H9 (cell line): ENCODE measurements at regions not wholly inside any gene's neighbourhood (a gene's known extent, or its start where the extent isn't known, plus 50 kb on each side); places are given as distances from the start of the nearest gene placed in this dataset.

Experiments
- DNase-seq: peaks from one replicate; pipeline ENCODE4 v3.0.0-alpha.2; 2017
- H2AFZ ChIP-seq: one replicate; pipeline ENCODE4 v1.6.1; 2013; ENCODE audit warnings: mild to moderate bottlenecking, low read length, control low read depth, moderate library complexity
- H2AK5ac ChIP-seq: 2 replicates; pipeline ENCODE4 v1.6.1; 2013; ENCODE audit warnings: low read length, control low read depth, mixed read lengths; ENCODE audit not compliant: insufficient read length
- H2BK120ac ChIP-seq: one replicate; pipeline ENCODE4 v1.6.1; 2013; ENCODE audit warnings: low read depth, mild to moderate bottlenecking, low read length, control low read depth, inconsistent platforms; ENCODE audit not compliant: poor library complexity, severe bottlenecking
- H2BK12ac ChIP-seq: 2 replicates; pipeline ENCODE4 v1.6.1; 2013; ENCODE audit warnings: low read length, control low read depth, mixed read lengths, low read depth; ENCODE audit not compliant: insufficient read length
- H2BK15ac ChIP-seq: 2 replicates; pipeline ENCODE4 v1.6.1; 2013; ENCODE audit warnings: low read depth, low read length, control low read depth
- H2BK20ac ChIP-seq: one replicate; pipeline ENCODE4 v1.6.1; 2013; ENCODE audit warnings: low read depth, mild to moderate bottlenecking, low read length, control low read depth, inconsistent platforms; ENCODE audit not compliant: poor library complexity, severe bottlenecking
- H2BK5ac ChIP-seq: 2 replicates; pipeline ENCODE4 v1.6.1; 2013; ENCODE audit warnings: low read length, control low read depth, mixed read lengths; ENCODE audit not compliant: insufficient read length
- H3K14ac ChIP-seq: 2 replicates; pipeline ENCODE4 v1.6.1; 2013; ENCODE audit warnings: low read length, control low read depth; ENCODE audit not compliant: insufficient read depth
- H3K18ac ChIP-seq: 2 replicates; pipeline ENCODE4 v1.6.1; 2013; ENCODE audit warnings: low read depth, mild to moderate bottlenecking, mixed read lengths, low read length, control low read depth; ENCODE audit not compliant: insufficient read length
- H3K23ac ChIP-seq: 2 replicates; pipeline ENCODE4 v1.6.1; 2013; ENCODE audit warnings: low read length, control low read depth, mixed read lengths, low read depth; ENCODE audit not compliant: insufficient read length
- H3K23me2 ChIP-seq: 2 replicates; pipeline ENCODE4 v1.6.1; 2013; ENCODE audit warnings: low read depth, mild to moderate bottlenecking, mixed read lengths, low read length, control low read depth; ENCODE audit not compliant: insufficient read length, poor library complexity, severe bottlenecking
- H3K27ac ChIP-seq: 2 replicates; pipeline ENCODE4 v1.5.1; 2013; ENCODE audit warnings: low read length, control low read depth, mixed read lengths, low read depth; ENCODE audit not compliant: insufficient read length
- H3K27me3 ChIP-seq: 2 replicates; pipeline ENCODE4 v1.6.1; 2013; ENCODE audit warnings: low read length, control low read depth, inconsistent platforms; ENCODE audit not compliant: insufficient read depth
- H3K4ac ChIP-seq: 2 replicates; pipeline ENCODE4 v1.6.1; 2013; ENCODE audit warnings: low read depth, mild to moderate bottlenecking, control low read depth, inconsistent platforms, low read length, moderate library complexity
- H3K4me1 ChIP-seq: 2 replicates; pipeline ENCODE4 v1.6.1; 2013; ENCODE audit warnings: low read length, control low read depth, inconsistent platforms; ENCODE audit not compliant: insufficient read depth
- H3K4me2 ChIP-seq: 2 replicates; pipeline ENCODE4 v1.6.1; 2013; ENCODE audit warnings: low read length, control low read depth, mixed read lengths; ENCODE audit not compliant: insufficient read length, insufficient read depth
- H3K56ac ChIP-seq: 2 replicates; pipeline ENCODE4 v1.6.1; 2013; ENCODE audit warnings: low read depth, mild to moderate bottlenecking, mixed read lengths, low read length, control low read depth; ENCODE audit not compliant: insufficient read length
- H3K79me1 ChIP-seq: 2 replicates; pipeline ENCODE4 v1.6.1; 2013; ENCODE audit warnings: low read depth, mild to moderate bottlenecking, moderate library complexity, low read length, control low read depth, inconsistent platforms; ENCODE audit not compliant: insufficient read depth, poor library complexity, severe bottlenecking
- H3K79me2 ChIP-seq: 2 replicates; pipeline ENCODE4 v1.6.1; 2013; ENCODE audit warnings: low read length, control low read depth, inconsistent platforms; ENCODE audit not compliant: insufficient read depth
- H3K9ac ChIP-seq: 2 replicates; pipeline ENCODE4 v1.6.1; 2013; ENCODE audit warnings: low read length, control low read depth, mixed read lengths; ENCODE audit not compliant: insufficient read length; ENCODE audit errors: extremely low read depth
- H3K9me3 ChIP-seq: one replicate; pipeline ENCODE4 v1.6.1; 2013; ENCODE audit warnings: low read depth, low read length, inconsistent platforms; ENCODE audit not compliant: control insufficient read depth
- H3T11ph ChIP-seq: one replicate; pipeline ENCODE4 v1.6.1; 2013; ENCODE audit warnings: mild to moderate bottlenecking, low read length, control low read depth, inconsistent platforms
- H4K20me1 ChIP-seq: one replicate; pipeline ENCODE4 v1.6.1; 2013; ENCODE audit not compliant: control insufficient read depth, insufficient read length, insufficient read depth
- H4K5ac ChIP-seq: 2 replicates; pipeline ENCODE4 v1.6.1; 2013; ENCODE audit warnings: low read depth, mild to moderate bottlenecking, mixed read lengths, low read length, control low read depth; ENCODE audit not compliant: insufficient read length
- H4K8ac ChIP-seq: replicated peaks from 2 replicates; pipeline ENCODE4 v1.6.1; 2013; ENCODE audit warnings: low read length, control low read depth, mixed read lengths, low read depth; ENCODE audit not compliant: insufficient read length
- H4K91ac ChIP-seq: 2 replicates; pipeline ENCODE4 v1.6.1; 2013; ENCODE audit warnings: low read depth, mild to moderate bottlenecking, moderate library complexity, mixed read lengths, low read length, control low read depth; ENCODE audit not compliant: insufficient read length
- H3K27ac Mint-ChIP-seq, 3 experiments: 2 replicates in 2 of 3; 3 replicates in 1 of 3; pipeline ENCODE4 v1.8.0; 2020 to 2021; ENCODE audit warnings: mixed read lengths in 3 of 3, mild to moderate bottlenecking in 1 of 3, moderate library complexity in 1 of 3
- H3K27me3 Mint-ChIP-seq: 2 replicates; pipeline ENCODE4 v1.8.0; 2021; ENCODE audit warnings: low read depth, mild to moderate bottlenecking, moderate library complexity, mixed read lengths
- H3K36me3 Mint-ChIP-seq, 3 experiments: 2 replicates in 2 of 3; 3 replicates in 1 of 3; pipeline ENCODE4 v1.8.0; 2020 to 2021; ENCODE audit warnings: low read depth in 3 of 3, mixed read lengths in 3 of 3; ENCODE audit not compliant: insufficient read depth in 1 of 3
- H3K4me1 Mint-ChIP-seq, 2 experiments: 2 replicates each; pipeline ENCODE4 v1.8.0; 2020; ENCODE audit warnings: mixed read lengths in 2 of 2
- H3K4me3 Mint-ChIP-seq, 2 experiments: 2 replicates in 1 of 2; 3 replicates in 1 of 2; pipeline ENCODE4 v1.8.0; 2020 to 2021; ENCODE audit warnings: mild to moderate bottlenecking in 2 of 2, mixed read lengths in 2 of 2, moderate library complexity in 1 of 2
- H3K9me3 Mint-ChIP-seq, 2 experiments: 2 replicates in 1 of 2; 3 replicates in 1 of 2; pipeline ENCODE4 v1.8.0; 2020; ENCODE audit warnings: mild to moderate bottlenecking in 2 of 2, mixed read lengths in 2 of 2, moderate library complexity in 1 of 2
- WGBS: extraction: QIAGEN DNeasy Blood & Tissue Kit; methylation state at CpG from one replicate; pipeline ENCODE4 v1.1.7; 2013; ENCODE audit warnings: missing lambda C conversion rate, low lambda C conversion rate, mixed read lengths; ENCODE audit not compliant: insufficient read length; ENCODE audit errors: extremely low coverage; 5-methylcytosine and 5-hydroxymethylcytosine counted together
- TF ChIP-seq, protein P1 (sequence below): fragments of 200-600 bp; sonication (generic); conservative IDR thresholded peaks from 3 replicates; pipeline ENCODE4 v1.8.0; 2021; ENCODE audit warnings: antibody characterized with exemption, mild to moderate bottlenecking

DNA sequence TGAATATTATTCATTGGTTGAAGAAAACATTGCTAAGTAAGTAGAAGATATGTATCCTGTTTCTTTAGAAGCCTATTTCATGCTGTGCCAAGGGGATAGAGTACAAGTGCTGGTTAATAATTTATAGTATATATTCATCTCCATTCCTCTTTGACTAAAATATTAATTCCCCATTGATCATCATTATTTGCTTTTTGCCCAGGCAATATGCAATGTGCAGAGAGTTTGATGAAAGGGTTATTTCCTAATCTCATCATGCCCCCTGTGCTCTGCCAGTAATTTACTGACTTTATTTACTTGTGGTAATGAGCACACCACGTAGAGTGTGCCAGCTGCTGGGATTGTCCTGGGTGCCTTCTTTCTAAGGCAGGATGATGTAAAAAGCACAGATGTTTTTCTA lies 180.9 kb downstream of the REEP3 start:
- H3K27ac Mint-ChIP-seq: no peak overlapping the region
- H3K27me3 Mint-ChIP-seq: no peaks in the 10 kb centered on the region
- Histone ChIP-seq H3K18ac (no peak overlapping the region), H2BK20ac (no peak overlapping the region), H2BK15ac (no peak overlapping the region), H2AFZ (no peak overlapping the region), H3K23me2 (no peaks in the 10 kb centered on the region), H3K4me2 (no peak overlapping the region), H3K27ac (no peak overlapping the region), H3K79me2 (no peaks in the 10 kb centered on the region), H4K20me1 (no peaks in the 10 kb centered on the region), H4K91ac (no peak overlapping the region), H4K8ac (no peak overlapping the region), H4K5ac (no peak overlapping the region), H3K9me3 (no peaks in the 10 kb centered on the region), H3K14ac (no peak overlapping the region), H3K56ac (no peak overlapping the region), H2BK12ac (no peak overlapping the region), H3K27me3 (no peaks in the 10 kb centered on the region), H3K23ac (no peak overlapping the region), H2BK5ac (no peak overlapping the region), H2BK120ac (no peak overlapping the region), H3T11ph (no peak overlapping the region), H3K9ac (no peak overlapping the region), H3K4ac (no peak overlapping the region), H3K4me1 (peaks cover 5% of the 10 kb centered on the region), H2AK5ac (no peak overlapping the region), H3K79me1 (no peaks in the 10 kb centered on the region)
- H3K36me3 Mint-ChIP-seq: peaks cover 0 to 3% (median 0%) of the 10 kb centered on the region in 3 experiments; a peak in 3 of 7 replicates
- no peak for DNase-seq
- peaks cover 0 to 3% of the 10 kb centered on the region in 2 experiments; a peak in 2 of 5 replicates for H3K9me3 Mint-ChIP-seq
- peaks cover 10 to 19% of the 10 kb centered on the region in 2 experiments for H3K4me1 Mint-ChIP-seq
- H3K4me3 Mint-ChIP-seq: no peak overlapping the region
- TF ChIP-seq, protein P1, sequence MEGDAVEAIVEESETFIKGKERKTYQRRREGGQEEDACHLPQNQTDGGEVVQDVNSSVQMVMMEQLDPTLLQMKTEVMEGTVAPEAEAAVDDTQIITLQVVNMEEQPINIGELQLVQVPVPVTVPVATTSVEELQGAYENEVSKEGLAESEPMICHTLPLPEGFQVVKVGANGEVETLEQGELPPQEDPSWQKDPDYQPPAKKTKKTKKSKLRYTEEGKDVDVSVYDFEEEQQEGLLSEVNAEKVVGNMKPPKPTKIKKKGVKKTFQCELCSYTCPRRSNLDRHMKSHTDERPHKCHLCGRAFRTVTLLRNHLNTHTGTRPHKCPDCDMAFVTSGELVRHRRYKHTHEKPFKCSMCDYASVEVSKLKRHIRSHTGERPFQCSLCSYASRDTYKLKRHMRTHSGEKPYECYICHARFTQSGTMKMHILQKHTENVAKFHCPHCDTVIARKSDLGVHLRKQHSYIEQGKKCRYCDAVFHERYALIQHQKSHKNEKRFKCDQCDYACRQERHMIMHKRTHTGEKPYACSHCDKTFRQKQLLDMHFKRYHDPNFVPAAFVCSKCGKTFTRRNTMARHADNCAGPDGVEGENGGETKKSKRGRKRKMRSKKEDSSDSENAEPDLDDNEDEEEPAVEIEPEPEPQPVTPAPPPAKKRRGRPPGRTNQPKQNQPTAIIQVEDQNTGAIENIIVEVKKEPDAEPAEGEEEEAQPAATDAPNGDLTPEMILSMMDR: no peak
- WGBS: no CpG with 5 or more reads among the region's 1 CpG
